ENCODE measurements at regions not wholly inside any gene's neighbourhood (a gene's known extent, or its start where the extent isn't known, plus 50 kb on each side); places are given as distances from the start of the nearest gene placed in this dataset.

DNA sequence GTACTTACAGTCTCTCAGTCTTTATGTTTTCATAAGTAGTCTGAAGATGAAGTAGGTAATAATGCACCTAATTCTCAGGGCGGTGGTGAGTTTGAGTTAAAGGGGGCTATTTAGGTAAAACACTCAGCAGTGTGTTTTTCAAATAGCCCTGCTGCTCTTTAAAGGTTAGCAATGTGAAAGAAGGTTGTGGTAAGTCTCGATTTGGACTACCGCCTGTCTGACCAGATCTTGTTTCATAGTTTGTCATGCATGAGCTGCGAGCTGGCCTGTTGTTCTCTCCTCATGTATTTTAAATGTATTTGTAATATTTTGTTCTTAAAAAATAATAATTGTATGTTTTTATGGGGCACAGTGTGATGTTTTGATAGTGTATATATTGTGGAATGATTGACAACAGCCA is 340.2 kb downstream of the DHX35 start:
- Histone ChIP-seq H3K27ac (ENCODE audit: extremely low read depth, low read depth, low read length) (no peak overlapping the region), H3K9me3 (ENCODE audit: control insufficient read depth, insufficient read depth, low read depth, low read length) (no peaks in the 10 kb centered on the region), H3K4me3 (ENCODE audit: low read depth, low read length) (no peak overlapping the region), H3K4me1 (ENCODE audit: control insufficient read depth, insufficient read depth, low read length) (no peaks in the 10 kb centered on the region), H3K36me3 (ENCODE audit: control insufficient read depth in 2 of 2, insufficient read depth in 1 of 2, low read length in 2 of 2) (no peaks in the 10 kb centered on the region)
- TF ChIP-seq ZNF707 (tag by site-specific recombination; IDR thresholded peaks at IDR 0.05), result no peak
- TF ChIP-seq ZNF48 (tag by site-specific recombination; IDR thresholded peaks at IDR 0.05), result no peak
- no peak for TF ChIP-seq ZNF138 (tag by site-specific recombination; IDR thresholded peaks at IDR 0.05; ENCODE audit: borderline replicate concordance)
- no peak for TF ChIP-seq ZNF155 (tag by site-specific recombination; IDR thresholded peaks at IDR 0.05)
- no peak for TF ChIP-seq ZNF843 (tag by site-specific recombination; IDR thresholded peaks at IDR 0.05)
- no peak for TF ChIP-seq ZNF350 (tag by site-specific recombination; IDR thresholded peaks at IDR 0.05)
- TF ChIP-seq ZNF404 (tag by site-specific recombination; IDR thresholded peaks at IDR 0.05), result no peak
- TF ChIP-seq, protein P1, sequence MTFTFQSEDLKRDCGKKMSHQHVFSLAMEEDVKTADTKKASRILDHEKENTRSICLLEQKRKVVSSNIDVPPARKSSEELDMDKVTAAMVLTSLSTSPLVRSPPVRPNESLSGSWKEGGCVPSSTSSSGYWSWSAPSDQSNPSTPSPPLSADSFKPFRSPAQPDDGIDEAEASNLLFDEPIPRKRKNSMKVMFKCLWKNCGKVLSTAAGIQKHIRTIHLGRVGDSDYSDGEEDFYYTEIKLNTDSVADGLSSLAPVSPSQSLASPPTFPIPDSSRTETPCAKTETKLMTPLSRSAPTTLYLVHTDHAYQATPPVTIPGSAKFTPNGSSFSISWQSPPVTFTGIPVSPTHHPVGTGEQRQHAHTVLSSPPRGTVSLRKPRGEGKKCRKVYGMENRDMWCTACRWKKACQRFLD (tag by site-specific recombination; IDR thresholded peaks at IDR 0.05), result no peak
- TF ChIP-seq, protein P2, sequence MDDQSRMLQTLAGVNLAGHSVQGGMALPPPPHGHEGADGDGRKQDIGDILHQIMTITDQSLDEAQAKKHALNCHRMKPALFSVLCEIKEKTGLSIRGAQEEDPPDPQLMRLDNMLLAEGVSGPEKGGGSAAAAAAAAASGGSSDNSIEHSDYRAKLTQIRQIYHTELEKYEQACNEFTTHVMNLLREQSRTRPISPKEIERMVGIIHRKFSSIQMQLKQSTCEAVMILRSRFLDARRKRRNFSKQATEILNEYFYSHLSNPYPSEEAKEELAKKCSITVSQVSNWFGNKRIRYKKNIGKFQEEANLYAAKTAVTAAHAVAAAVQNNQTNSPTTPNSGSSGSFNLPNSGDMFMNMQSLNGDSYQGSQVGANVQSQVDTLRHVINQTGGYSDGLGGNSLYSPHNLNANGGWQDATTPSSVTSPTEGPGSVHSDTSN (CRISPR knock-in tag; IDR thresholded peaks at IDR 0.05), result no peak
- TF ChIP-seq, protein P3, sequence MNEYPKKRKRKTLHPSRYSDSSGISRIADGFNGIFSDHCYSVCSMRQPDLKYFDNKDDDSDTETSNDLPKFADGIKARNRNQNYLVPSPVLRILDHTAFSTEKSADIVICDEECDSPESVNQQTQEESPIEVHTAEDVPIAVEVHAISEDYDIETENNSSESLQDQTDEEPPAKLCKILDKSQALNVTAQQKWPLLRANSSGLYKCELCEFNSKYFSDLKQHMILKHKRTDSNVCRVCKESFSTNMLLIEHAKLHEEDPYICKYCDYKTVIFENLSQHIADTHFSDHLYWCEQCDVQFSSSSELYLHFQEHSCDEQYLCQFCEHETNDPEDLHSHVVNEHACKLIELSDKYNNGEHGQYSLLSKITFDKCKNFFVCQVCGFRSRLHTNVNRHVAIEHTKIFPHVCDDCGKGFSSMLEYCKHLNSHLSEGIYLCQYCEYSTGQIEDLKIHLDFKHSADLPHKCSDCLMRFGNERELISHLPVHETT (tag by site-specific recombination; IDR thresholded peaks at IDR 0.05), result no peak
- TF ChIP-seq ZBTB8A (tag by site-specific recombination; IDR thresholded peaks at IDR 0.05), result no peak
- TF ChIP-seq GLIS2 (tag by site-specific recombination; IDR thresholded peaks at IDR 0.05), result no peak
- no peak for TF ChIP-seq ZNF837 (tag by site-specific recombination; IDR thresholded peaks at IDR 0.05)
- no peak for TF ChIP-seq REPIN1 (tag by site-specific recombination; IDR thresholded peaks at IDR 0.05; ENCODE audit: low read depth)
- TF ChIP-seq IKZF3 (tag by site-specific recombination; IDR thresholded peaks at IDR 0.05), result no peak
- TF ChIP-seq, protein P4, sequence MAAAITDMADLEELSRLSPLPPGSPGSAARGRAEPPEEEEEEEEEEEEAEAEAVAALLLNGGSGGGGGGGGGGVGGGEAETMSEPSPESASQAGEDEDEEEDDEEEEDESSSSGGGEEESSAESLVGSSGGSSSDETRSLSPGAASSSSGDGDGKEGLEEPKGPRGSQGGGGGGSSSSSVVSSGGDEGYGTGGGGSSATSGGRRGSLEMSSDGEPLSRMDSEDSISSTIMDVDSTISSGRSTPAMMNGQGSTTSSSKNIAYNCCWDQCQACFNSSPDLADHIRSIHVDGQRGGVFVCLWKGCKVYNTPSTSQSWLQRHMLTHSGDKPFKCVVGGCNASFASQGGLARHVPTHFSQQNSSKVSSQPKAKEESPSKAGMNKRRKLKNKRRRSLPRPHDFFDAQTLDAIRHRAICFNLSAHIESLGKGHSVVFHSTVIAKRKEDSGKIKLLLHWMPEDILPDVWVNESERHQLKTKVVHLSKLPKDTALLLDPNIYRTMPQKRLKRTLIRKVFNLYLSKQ (tag by site-specific recombination; IDR thresholded peaks at IDR 0.05; ENCODE audit: borderline replicate concordance), result no peak
- TF ChIP-seq, protein P5, sequence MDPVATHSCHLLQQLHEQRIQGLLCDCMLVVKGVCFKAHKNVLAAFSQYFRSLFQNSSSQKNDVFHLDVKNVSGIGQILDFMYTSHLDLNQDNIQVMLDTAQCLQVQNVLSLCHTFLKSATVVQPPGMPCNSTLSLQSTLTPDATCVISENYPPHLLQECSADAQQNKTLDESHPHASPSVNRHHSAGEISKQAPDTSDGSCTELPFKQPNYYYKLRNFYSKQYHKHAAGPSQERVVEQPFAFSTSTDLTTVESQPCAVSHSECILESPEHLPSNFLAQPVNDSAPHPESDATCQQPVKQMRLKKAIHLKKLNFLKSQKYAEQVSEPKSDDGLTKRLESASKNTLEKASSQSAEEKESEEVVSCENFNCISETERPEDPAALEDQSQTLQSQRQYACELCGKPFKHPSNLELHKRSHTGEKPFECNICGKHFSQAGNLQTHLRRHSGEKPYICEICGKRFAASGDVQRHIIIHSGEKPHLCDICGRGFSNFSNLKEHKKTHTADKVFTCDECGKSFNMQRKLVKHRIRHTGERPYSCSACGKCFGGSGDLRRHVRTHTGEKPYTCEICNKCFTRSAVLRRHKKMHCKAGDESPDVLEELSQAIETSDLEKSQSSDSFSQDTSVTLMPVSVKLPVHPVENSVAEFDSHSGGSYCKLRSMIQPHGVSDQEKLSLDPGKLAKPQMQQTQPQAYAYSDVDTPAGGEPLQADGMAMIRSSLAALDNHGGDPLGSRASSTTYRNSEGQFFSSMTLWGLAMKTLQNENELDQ (tag by site-specific recombination; IDR thresholded peaks at IDR 0.05; ENCODE audit: low read depth), result no peak
- TF ChIP-seq, protein P6, sequence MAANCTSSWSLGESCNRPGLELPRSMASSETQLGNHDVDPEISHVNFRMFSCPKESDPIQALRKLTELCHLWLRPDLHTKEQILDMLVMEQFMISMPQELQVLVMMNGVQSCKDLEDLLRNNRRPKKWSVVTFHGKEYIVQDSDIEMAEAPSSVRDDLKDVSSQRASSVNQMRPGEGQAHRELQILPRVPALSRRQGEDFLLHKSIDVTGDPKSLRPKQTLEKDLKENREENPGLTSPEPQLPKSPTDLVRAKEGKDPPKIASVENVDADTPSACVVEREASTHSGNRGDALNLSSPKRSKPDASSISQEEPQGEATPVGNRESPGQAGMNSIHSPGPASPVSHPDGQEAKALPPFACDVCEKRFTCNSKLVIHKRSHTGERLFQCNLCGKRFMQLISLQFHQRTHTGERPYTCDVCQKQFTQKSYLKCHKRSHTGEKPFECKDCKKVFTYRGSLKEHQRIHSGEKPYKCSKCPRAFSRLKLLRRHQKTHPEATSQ (tag by site-specific recombination; IDR thresholded peaks at IDR 0.05), result no peak
- TF ChIP-seq GLI4 (tag by site-specific recombination; IDR thresholded peaks at IDR 0.05), result no peak
- POLR2A ChIA-PET, result no interaction called here
- CTCF ChIA-PET, result no interaction called here

All from HEK293 (cell line).